ENCODE measurements at regions not wholly inside any gene's neighbourhood (a gene's known extent, or its start where the extent isn't known, plus 50 kb on each side); places are given as distances from the start of the nearest gene placed in this dataset.
"Not testable (repeated sequence)": the region's sequence is repeated elsewhere in the genome, so short reads cannot be mapped to it uniquely, and the experiment has no call there.

- DNase-seq: no peak
- Mint-ChIP-seq H3K27ac (ENCODE audit: unreplicated experiment) (no peak overlapping the region), H3K4me3 (ENCODE audit: unreplicated experiment) (no peak overlapping the region), H3K9me3 (ENCODE audit: unreplicated experiment) (no peaks in the 10 kb centered on the region), H3K4me1 (ENCODE audit: low read depth, unreplicated experiment) (no peaks in the 10 kb centered on the region), H3K36me3 (ENCODE audit: unreplicated experiment) (no peaks in the 10 kb centered on the region), H3K27me3 (ENCODE audit: unreplicated experiment) (peaks cover 6% of the 10 kb centered on the region)
- TF ChIP-seq CTCF (IDR thresholded peaks at IDR 0.05; ENCODE audit: partially characterized antibody, unreplicated experiment): no peak
These were observed 75.8 kb upstream of the CHST15 start for GRCh38 chr10:124168991-124169802.

- no peak for TF ChIP-seq CTCF (IDR thresholded peaks at IDR 0.05; ENCODE audit: partially characterized antibody, unreplicated experiment)
- Mint-ChIP-seq H3K27ac (ENCODE audit: unreplicated experiment) (no peak overlapping the region), H3K36me3 (ENCODE audit: unreplicated experiment) (no peaks in the 10 kb centered on the region), H3K4me1 (ENCODE audit: low read depth, unreplicated experiment) (no peaks in the 10 kb centered on the region), H3K9me3 (ENCODE audit: unreplicated experiment) (no peaks in the 10 kb centered on the region), H3K27me3 (ENCODE audit: unreplicated experiment) (peaks cover 6% of the 10 kb centered on the region), H3K4me3 (ENCODE audit: unreplicated experiment) (no peak overlapping the region)
- DNase-seq: no peak
These were observed 75.2 kb upstream of the CHST15 start for GRCh38 chr10:124168581-124168980.

- H3K36me3 Mint-ChIP-seq (ENCODE audit: unreplicated experiment); H3K9me3 Mint-ChIP-seq (ENCODE audit: unreplicated experiment); H3K4me3 Mint-ChIP-seq (ENCODE audit: unreplicated experiment); H3K4me1 Mint-ChIP-seq (ENCODE audit: low read depth, unreplicated experiment); H3K27me3 Mint-ChIP-seq (ENCODE audit: unreplicated experiment); H3K27ac Mint-ChIP-seq (ENCODE audit: unreplicated experiment); DNase-seq: not testable (repeated sequence)
These were observed 74.5 kb upstream of the CHST15 start for GRCh38 chr10:124167925-124168324.

GRCh38 chr10:124166431-124167125 is 73.2 kb upstream of the CHST15 start:
- H3K4me1 Mint-ChIP-seq (ENCODE audit: low read depth, unreplicated experiment): no peaks in the 10 kb centered on the region
- H3K27me3 Mint-ChIP-seq (ENCODE audit: unreplicated experiment): peaks cover 6% of the 10 kb centered on the region
- no peaks in the 10 kb centered on the region for H3K9me3 Mint-ChIP-seq (ENCODE audit: unreplicated experiment)
- TF ChIP-seq CTCF (IDR thresholded peaks at IDR 0.05; ENCODE audit: partially characterized antibody, unreplicated experiment): no peak
- H3K4me3 Mint-ChIP-seq (ENCODE audit: unreplicated experiment): no peak overlapping the region
- no peaks in the 10 kb centered on the region for H3K36me3 Mint-ChIP-seq (ENCODE audit: unreplicated experiment)
- no peak for DNase-seq
- H3K27ac Mint-ChIP-seq (ENCODE audit: unreplicated experiment): no peak overlapping the region

GRCh38 chr10:124165827-124166226 is 72.4 kb upstream of the CHST15 start:
- Mint-ChIP-seq H3K4me3 (ENCODE audit: unreplicated experiment) (no peak overlapping the region), H3K36me3 (ENCODE audit: unreplicated experiment) (no peaks in the 10 kb centered on the region), H3K27ac (ENCODE audit: unreplicated experiment) (no peak overlapping the region), H3K27me3 (ENCODE audit: unreplicated experiment) (peaks cover 6% of the 10 kb centered on the region), H3K9me3 (ENCODE audit: unreplicated experiment) (no peaks in the 10 kb centered on the region), H3K4me1 (ENCODE audit: low read depth, unreplicated experiment) (peaks cover 3% of the 10 kb centered on the region)
- DNase-seq: no peak
- no peak for TF ChIP-seq CTCF (IDR thresholded peaks at IDR 0.05; ENCODE audit: partially characterized antibody, unreplicated experiment)
